ENCODE measurements at regions not wholly inside any gene's neighbourhood (a gene's known extent, or its start where the extent isn't known, plus 50 kb on each side); places are given as distances from the start of the nearest gene placed in this dataset.

- TF ChIP-seq CTCF (IDR thresholded peaks at IDR 0.05) (no peak), EP300 (IDR thresholded peaks at IDR 0.05) (no peak), POLR2A (IDR thresholded peaks at IDR 0.05) (no peak)
Measured at GRCh38 chr4:123501733-123502132, 105.1 kb downstream of the SPRY1 start.

All from suprapubic skin (tissue), 3 donors.